HG03432 (cell line): ENCODE measurements at regions not wholly inside any gene's neighbourhood (a gene's known extent, or its start where the extent isn't known, plus 50 kb on each side); places are given as distances from the start of the nearest gene placed in this dataset.
"Not testable (repeated sequence)": the region's sequence is repeated elsewhere in the genome, so short reads cannot be mapped to it uniquely, and the experiment has no call there.

Experiments used
- ATAC-seq: cut with Tn5 transposase; IDR thresholded peaks from one replicate; pipeline ENCODE4 v1.9.1; 2021; ENCODE audit warnings: mild to moderate bottlenecking, moderate library complexity; ENCODE audit not compliant: unreplicated experiment

DNA sequence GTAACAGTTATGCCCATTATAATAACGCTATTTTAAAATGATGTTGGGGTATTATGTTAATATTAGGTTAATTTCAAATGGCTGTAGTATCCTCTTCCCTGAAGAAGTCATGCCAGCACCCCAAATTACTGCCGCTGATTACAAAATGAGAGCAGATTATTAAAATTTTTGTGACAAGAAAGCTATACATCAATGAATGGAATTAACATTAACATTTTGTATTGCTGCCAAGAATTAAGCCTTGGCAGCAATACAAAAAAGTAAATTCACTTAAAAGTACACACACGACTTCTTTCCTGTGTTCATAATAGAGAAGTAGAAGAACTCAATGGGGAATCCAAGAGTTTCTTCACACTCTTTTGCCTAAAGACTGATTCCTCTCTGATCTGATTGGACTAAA is 482.8 kb downstream of the STIM2 start:
- no peak for ATAC-seq

DNA sequence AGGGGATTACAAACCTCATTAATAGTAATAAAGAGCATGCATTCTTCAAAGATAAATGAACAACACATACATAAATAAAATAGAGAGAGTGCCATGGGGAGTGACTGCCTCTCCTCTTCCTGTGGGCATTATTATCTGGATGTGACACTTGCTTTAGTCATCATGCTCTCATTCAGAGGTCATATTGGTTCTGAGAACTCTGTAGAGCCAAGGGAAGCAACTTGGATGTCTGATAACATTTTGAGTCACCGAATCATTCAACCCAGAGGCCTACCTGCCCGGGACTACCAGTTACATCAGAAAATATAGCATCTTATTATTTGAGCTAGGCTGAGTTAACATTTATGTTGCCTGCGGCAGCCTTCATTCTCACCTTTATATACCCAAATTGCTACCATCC is 489.5 kb downstream of the STIM2 start:
- no peak for ATAC-seq

DNA sequence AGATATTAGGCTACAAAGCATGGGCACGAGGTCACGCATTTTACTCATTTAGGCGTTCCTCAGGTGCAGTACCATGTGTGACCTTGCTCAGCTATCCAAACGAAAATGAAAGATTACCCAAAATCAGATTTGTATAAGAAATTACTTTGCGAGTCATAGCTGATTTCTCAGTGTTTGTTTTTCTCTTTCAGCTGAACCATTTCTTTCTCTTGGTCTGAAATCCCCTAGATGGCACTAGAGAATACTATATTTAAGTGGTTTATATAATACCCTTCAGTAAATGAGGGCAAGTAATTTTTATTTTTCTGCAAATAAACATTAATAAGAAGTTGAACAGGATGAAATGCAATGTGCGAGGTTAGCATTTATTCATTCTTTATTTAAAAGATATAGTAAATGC is 496.6 kb downstream of the STIM2 start:
- no peak for ATAC-seq

DNA sequence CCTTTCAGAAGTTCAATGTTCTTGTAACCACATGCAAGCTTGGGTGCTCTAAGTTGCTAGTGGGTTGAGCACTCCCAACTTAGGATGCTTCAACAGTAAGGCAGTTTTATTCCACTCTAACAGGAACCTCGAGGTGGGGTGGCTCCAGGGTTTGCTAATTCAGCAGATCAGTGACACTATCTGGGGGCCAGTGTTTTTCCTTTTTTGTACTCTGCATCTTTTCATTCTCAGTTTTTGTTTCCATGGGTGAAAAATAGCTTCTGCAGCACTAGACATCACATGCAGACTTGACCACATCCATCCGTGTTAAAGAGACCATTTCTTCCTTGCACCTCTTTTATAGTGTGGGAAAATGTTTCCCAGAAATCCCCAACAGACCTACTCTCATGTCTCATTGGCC is 497.6 kb downstream of the STIM2 start:
- ATAC-seq, result no peak

- ATAC-seq, result no peak
These were observed 499.5 kb downstream of the STIM2 start for GRCh38 chr4:27360131-27360530.

DNA sequence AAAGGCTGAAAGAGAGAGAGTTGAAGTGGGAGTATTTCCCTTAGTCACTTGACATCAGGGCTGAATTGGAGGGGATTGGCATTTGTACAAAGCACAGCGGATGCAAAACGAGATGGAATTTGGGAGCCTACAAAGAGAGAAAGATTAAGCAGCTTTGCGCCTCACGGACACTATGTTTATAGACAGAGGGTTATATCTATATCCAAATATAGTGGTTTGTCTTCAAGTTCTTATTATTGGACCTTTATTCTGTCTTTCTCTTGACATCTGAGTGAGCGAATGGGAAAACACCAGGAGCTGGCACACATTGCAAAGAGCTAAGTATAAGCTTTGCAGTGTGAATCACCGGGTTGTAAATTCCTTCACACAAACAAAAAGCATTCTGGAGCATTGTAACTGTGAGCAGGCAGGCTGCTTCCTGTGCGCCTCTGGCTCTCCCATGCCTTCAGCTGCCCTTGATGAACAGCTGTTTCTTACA is 500.2 kb downstream of the STIM2 start:
- ATAC-seq, result no peak

DNA sequence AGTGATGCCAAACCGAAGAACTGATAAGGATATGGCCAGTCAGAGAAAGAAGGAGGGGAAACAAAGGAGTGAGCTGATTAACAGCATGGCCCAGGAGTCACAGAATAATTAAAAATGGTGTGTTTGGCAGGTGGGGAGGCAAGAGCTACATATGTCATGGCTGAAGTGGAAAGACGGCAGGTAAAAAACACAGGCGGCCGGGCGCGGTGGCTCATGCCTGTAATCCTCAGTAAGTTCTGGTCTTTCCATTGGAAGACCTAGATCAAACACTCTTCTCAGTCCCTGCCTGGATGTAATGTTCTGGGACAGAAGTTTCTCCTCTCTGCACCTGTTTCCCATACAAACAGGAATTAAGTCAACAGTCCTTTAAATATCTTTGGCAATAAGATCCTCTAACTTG is 503.9 kb downstream of the STIM2 start:
- ATAC-seq, result no peak

- ATAC-seq, result no peak
These were observed 505.6 kb downstream of the STIM2 start for GRCh38 chr4:27366104-27366823.

GRCh38 chr4:27368781-27369180 is 508.1 kb downstream of the STIM2 start:
- no peak for ATAC-seq

GRCh38 chr4:27381815-27382214 is 521.2 kb downstream of the STIM2 start:
- ATAC-seq, result no peak

DNA sequence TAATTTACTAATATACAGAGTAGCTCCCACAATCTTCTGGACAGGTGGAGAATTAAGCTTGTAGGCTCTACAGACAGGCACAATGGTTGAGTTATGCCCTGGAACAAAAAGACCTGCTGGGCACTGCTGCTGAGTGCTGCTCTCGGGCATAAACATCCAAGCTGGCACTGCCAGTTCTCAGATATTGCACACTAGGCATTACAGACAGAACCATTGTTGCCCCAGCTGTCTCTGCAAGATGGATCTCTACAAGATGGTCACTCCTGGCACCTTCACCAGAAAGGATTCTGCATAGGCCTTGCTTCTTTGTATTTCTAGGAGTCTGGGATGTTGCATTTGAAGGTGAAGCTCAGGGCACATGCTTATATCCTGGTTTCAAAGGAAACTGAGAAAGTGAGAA is 527.1 kb downstream of the STIM2 start:
- ATAC-seq, result no peak

DNA sequence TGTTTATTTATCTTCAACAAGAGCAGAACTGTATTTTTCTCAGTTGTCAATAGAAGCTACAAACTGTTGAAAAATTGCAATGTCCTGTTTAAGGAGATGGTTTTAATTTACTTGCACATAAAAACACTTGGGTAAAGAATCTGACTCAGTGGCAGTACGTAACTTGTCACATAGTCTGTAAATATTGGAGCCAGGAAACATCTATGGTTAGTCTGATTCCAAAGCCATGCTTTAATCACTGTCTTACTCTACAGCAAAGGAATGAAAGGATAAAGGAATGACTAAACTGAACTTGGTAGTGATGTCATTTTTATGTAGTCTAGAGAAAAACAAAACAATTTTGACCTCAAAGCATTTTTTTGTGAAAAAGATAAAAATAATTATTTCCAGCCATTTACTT is 537.2 kb downstream of the STIM2 start:
- no peak for ATAC-seq

GRCh38 chr4:27398631-27399310 is 538.1 kb downstream of the STIM2 start:
- no peak for ATAC-seq

GRCh38 chr4:27407616-27408015 is 547.0 kb downstream of the STIM2 start:
- ATAC-seq, result no peak

DNA sequence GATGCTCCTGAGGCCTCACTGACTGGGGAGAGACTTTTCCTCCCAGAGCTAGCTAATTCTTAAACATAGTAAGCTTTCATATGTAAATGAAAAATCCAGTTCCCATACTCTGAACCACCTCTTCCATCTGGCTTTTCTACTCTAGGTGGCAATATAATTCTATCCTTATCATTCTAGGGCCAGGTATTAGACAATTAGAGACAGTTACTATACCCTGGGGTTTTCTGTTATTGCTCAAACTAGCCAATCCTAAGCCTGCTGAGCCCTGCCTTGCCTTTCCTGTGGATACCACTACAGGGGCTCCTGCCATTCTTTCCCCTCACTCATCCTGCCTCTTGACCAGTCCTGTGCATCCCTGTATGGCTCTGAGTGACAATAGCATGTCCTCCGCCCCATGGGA is 552.0 kb downstream of the STIM2 start:
- ATAC-seq, result no peak

DNA sequence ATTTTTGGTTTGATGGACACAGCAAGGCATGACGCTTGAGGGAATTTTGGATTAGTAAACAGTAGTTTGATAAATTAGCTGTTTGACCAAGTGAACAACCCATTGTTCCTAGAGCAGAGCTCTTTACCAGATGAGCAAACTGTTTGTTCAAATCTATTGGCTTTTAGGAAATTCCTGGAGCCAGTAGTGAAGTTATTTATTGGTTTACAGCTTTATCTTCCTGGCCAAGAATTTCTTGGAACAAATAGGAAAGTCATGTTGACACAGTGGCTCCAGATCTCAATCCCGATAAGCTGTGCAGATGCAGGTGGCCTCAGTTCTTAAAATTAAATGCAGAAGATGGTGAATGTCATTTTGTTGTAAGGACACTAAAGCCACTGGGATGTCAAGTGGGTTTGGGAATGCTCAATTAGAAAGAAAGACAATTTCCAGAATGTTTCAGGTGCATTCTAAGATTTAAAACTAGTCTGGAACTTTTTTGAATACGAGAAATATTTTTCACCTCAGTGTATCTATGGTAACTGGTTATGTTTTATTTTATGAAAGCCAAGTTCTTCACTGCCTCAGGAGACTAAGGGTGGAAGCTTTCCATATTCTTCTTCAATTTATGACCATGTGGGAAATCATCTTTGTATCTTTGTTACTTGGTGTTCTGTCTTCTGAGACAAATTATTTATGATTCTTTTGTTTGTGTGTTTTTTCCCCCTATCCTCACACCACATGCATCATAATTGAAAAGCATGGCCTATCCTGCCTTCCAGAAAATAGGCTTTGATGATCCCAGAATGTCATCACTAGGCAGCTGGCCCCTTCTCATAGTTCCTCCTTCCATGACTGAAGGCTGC is 554.5 kb downstream of the STIM2 start:
- ATAC-seq, result no peak

GRCh38 chr4:27428661-27429060 is 568.0 kb downstream of the STIM2 start:
- no peak for ATAC-seq

DNA sequence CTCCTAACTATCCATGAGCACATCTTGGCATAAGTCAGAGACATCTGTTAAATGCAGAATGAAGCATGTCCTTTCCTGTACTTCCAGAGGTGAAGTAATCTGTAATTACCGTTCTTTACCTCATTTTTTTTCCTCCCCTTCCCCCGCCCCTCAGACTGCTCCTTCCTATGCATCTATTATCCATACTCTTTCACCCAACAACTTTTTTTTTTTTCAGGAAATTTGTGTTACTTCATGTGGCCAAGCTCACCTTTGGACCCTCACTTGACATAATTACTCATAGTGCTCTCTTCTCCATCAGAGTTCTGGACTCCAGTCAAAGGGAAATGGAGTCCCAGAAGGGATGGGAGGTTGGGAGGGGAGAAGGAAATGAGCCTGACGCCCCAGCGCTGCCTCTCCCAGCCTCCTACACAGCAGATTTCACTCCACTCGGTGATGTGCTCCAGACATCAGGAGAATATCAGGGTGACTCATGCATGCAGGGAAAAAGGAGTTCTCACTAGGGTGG is 568.8 kb downstream of the STIM2 start:
- ATAC-seq, result no peak

DNA sequence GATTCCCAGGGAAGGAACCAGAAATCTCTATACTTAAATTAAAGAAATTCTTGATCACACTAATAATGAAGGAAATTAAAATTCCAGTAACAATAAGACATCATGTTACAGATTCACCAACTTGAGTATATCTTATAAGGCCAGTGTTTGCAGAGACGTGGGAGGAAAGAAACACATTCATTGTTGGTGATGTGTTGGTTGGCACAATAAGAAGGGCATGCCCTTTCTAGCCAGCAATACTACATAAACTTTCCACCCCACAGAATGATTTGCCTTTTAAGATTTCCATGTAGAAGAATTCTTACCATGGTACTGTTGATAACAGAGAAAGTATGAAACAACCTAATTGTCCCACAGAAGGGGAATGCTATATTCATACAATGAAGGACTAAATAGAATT is 581.5 kb downstream of the STIM2 start:
- ATAC-seq, result no peak

GRCh38 chr4:27442661-27443060 is 582.0 kb downstream of the STIM2 start:
- ATAC-seq, result not testable (repeated sequence)

- ATAC-seq, result no peak
These were observed 603.2 kb downstream of the STIM2 start for GRCh38 chr4:27463816-27464215.
